ENCODE measurements at regions not wholly inside any gene's neighbourhood (a gene's known extent, or its start where the extent isn't known, plus 50 kb on each side); places are given as distances from the start of the nearest gene placed in this dataset.
"Not testable (repeated sequence)": the region's sequence is repeated elsewhere in the genome, so short reads cannot be mapped to it uniquely, and the experiment has no call there.

- no peak for TF ChIP-seq CTCF (IDR thresholded peaks at IDR 0.05; ENCODE audit: insufficient read depth, low read length, severe bottlenecking)
- FAIRE-seq (no peak), DNase-seq (ENCODE audit: low read depth) (no peak)
- H3K36me3 ChIP-seq (ENCODE audit: control insufficient read depth, insufficient read depth, low read length), result no peaks in the 10 kb centered on the region
- no peaks in the 10 kb centered on the region for H3K27me3 ChIP-seq (ENCODE audit: control insufficient read depth, insufficient read depth, low read length)
- H3K4me3 ChIP-seq (ENCODE audit: low read depth, low read length), result no peak overlapping the region
Measured at GRCh38 chr4:138632856-138633579, 382.6 kb upstream of the NOCT start.

- TF ChIP-seq CTCF (IDR thresholded peaks at IDR 0.05; ENCODE audit: insufficient read depth, low read length, severe bottlenecking), result no peak
- no peaks in the 10 kb centered on the region for H3K36me3 ChIP-seq (ENCODE audit: control insufficient read depth, insufficient read depth, low read length)
- no peak overlapping the region for H3K4me3 ChIP-seq (ENCODE audit: low read depth, low read length)
- no peaks in the 10 kb centered on the region for H3K27me3 ChIP-seq (ENCODE audit: control insufficient read depth, insufficient read depth, low read length)
- DNase-seq (ENCODE audit: low read depth) (no peak), FAIRE-seq (peak; percentile 13)
Measured at GRCh38 chr4:138630666-138631065, 384.9 kb upstream of the NOCT start.

- Histone ChIP-seq H3K36me3 (ENCODE audit: control insufficient read depth, insufficient read depth, low read length) (no peaks in the 10 kb centered on the region), H3K27me3 (ENCODE audit: control insufficient read depth, insufficient read depth, low read length) (no peaks in the 10 kb centered on the region), H3K4me3 (ENCODE audit: low read depth, low read length) (no peak overlapping the region)
- FAIRE-seq (no peak), DNase-seq (ENCODE audit: low read depth) (no peak)
- TF ChIP-seq CTCF (IDR thresholded peaks at IDR 0.05; ENCODE audit: insufficient read depth, low read length, severe bottlenecking), result no peak
Measured at GRCh38 chr4:138629669-138630068, 385.9 kb upstream of the NOCT start.

- DNase-seq (ENCODE audit: low read depth) (peak; percentile 41), FAIRE-seq (no peak)
- no peak for TF ChIP-seq CTCF (IDR thresholded peaks at IDR 0.05; ENCODE audit: insufficient read depth, low read length, severe bottlenecking)
- Histone ChIP-seq H3K27me3 (ENCODE audit: control insufficient read depth, insufficient read depth, low read length) (no peaks in the 10 kb centered on the region), H3K36me3 (ENCODE audit: control insufficient read depth, insufficient read depth, low read length) (no peaks in the 10 kb centered on the region), H3K4me3 (ENCODE audit: low read depth, low read length) (no peak overlapping the region)
Measured at GRCh38 chr4:138627096-138627495, 384.9 kb upstream of the SLC7A11 start.

- not testable (repeated sequence) for FAIRE-seq; DNase-seq (ENCODE audit: low read depth)
Measured at GRCh38 chr4:138622362-138622761, 380.2 kb upstream of the SLC7A11 start.

GRCh38 chr4:138616775-138617174 lies 374.6 kb upstream of the SLC7A11 start:
- H3K4me3 ChIP-seq (ENCODE audit: low read depth, low read length), result no peak overlapping the region
- no peak for TF ChIP-seq CTCF (IDR thresholded peaks at IDR 0.05; ENCODE audit: insufficient read depth, low read length, severe bottlenecking)
- H3K27me3 ChIP-seq (ENCODE audit: control insufficient read depth, insufficient read depth, low read length), result no peaks in the 10 kb centered on the region
- H3K36me3 ChIP-seq (ENCODE audit: control insufficient read depth, insufficient read depth, low read length), result no peaks in the 10 kb centered on the region
- FAIRE-seq (no peak), DNase-seq (ENCODE audit: low read depth) (no peak)

More at GRCh38 chr4:138622362-138622761, 380.2 kb upstream of the SLC7A11 start:
- H3K27me3 ChIP-seq (ENCODE audit: control insufficient read depth, insufficient read depth, low read length); H3K4me3 ChIP-seq (ENCODE audit: low read depth, low read length); H3K36me3 ChIP-seq (ENCODE audit: control insufficient read depth, insufficient read depth, low read length): not testable (repeated sequence)
